D721Med (cell line): ENCODE measurements at regions not wholly inside any gene's neighbourhood (a gene's known extent, or its start where the extent isn't known, plus 50 kb on each side); places are given as distances from the start of the nearest gene placed in this dataset.

Source experiments
- DNase-seq: peaks from one replicate; pipeline ENCODE4 v3.0.0; 2011; ENCODE audit warnings: low spot score; ENCODE audit not compliant: insufficient read length
- FAIRE-seq: peaks from 2 replicates; lab custom pipeline; 2011; peaks lifted over from hg19 to GRCh38; lab: Jason Lieb, UNC
- CTCF ChIP-seq: IDR thresholded peaks from 2 replicates; pipeline ENCODE4 v1.5.1; 2012; ENCODE audit warnings: mild to moderate bottlenecking, control low read depth; ENCODE audit not compliant: insufficient read depth; ENCODE audit errors: missing control alignments

- DNase-seq, result no peak
- no peak for FAIRE-seq
- no peak for TF ChIP-seq CTCF
Observed at GRCh38 chr1:59032228-59032627, 248.4 kb upstream of the JUN start.

- no peak for FAIRE-seq
- DNase-seq, result no peak
- TF ChIP-seq CTCF, result no peak
Observed at GRCh38 chr1:59033761-59034160, 249.9 kb upstream of the JUN start.

- DNase-seq (no peak), FAIRE-seq (no peak)
- no peak for TF ChIP-seq CTCF
Observed at GRCh38 chr1:59034925-59035324, 251.1 kb upstream of the JUN start.

- no peak for FAIRE-seq
- no peak for TF ChIP-seq CTCF
- no peak for DNase-seq
Observed at GRCh38 chr1:59039551-59039950, 255.7 kb upstream of the JUN start.

GRCh38 chr1:59040486-59040885 lies 256.4 kb upstream of the FGGY start:
- TF ChIP-seq CTCF, result no peak
- DNase-seq (no peak), FAIRE-seq (no peak)

GRCh38 chr1:59041646-59042277 lies 255.1 kb upstream of the FGGY start:
- no peak for FAIRE-seq
- no peak for TF ChIP-seq CTCF
- DNase-seq, result no peak

- no peak for DNase-seq
- no peak for FAIRE-seq
Observed at GRCh38 chr1:59043796-59044195, 253.1 kb upstream of the FGGY start.

More at GRCh38 chr1:59043796-59044195, 253.1 kb upstream of the FGGY start:
- TF ChIP-seq CTCF, result no peak
